HCT116 (cell line): ENCODE measurements at regions not wholly inside any gene's neighbourhood (a gene's known extent, or its start where the extent isn't known, plus 50 kb on each side); places are given as distances from the start of the nearest gene placed in this dataset.

ENCODE experiments used
- ATAC-seq: fragments of 200-7000 bp; cut with Tn5 transposase; 2 replicates; pipeline ENCODE4 v1.9.1; 2020; ENCODE audit warnings: mild to moderate bottlenecking, moderate library complexity
- BruUV-seq: library from RNA; stranded (reverse); fragments of 400-500 nt; replicated peaks from 2 replicates; lab custom pipeline; 2021; lab: Mats Ljungman, UMichigan
- CTCF ChIA-PET: fragments of 300-600 bp; sonication (Branson Sonifier 250); formaldehyde crosslinking; loops from one replicate; lab custom pipeline; 2021; ENCODE audit warnings: antibody characterized with exemption; lab: Charles Lee
- POLR2A ChIA-PET: fragments of 300-600, 350-600 bp; sonication (Branson Sonifier 250); formaldehyde crosslinking; loops from one replicate; lab custom pipeline; 2021; ENCODE audit warnings: antibody characterized with exemption; lab: Charles Lee
- RAD21 ChIA-PET, 2 experiments: fragments of 300-600 bp; sonication (Branson Sonifier 250); formaldehyde crosslinking; loops; one replicate each; lab custom pipeline; 2023; ENCODE audit warnings: low total read pairs in 2 of 2; ENCODE audit not compliant: uncharacterized antibody in 2 of 2, unreplicated experiment in 2 of 2, low non-redundant PET in 1 of 2; lab: Charles Lee
- DNase-seq: peaks from one replicate; pipeline ENCODE4 v3.0.0-alpha.2; 2010; ENCODE audit warnings: low read depth, low spot score
- H2AFZ ChIP-seq: fragments of 200-600 bp; shearing (Covaris generic), sonication (generic); 2 replicates; pipeline ENCODE4 v1.6.1; 2017; ENCODE audit warnings: low read depth, mixed run types, mixed read lengths, antibody characterized with exemption, low read length; ENCODE audit not compliant: poor library complexity, severe bottlenecking
- H3K27ac ChIP-seq: 2 replicates; pipeline ENCODE4 v1.5.1; 2012; ENCODE audit warnings: low read depth, low read length
- H3K27me3 ChIP-seq: fragments of 200-600 bp; sonication (generic); 2 replicates; pipeline ENCODE4 v1.6.1; 2016; ENCODE audit warnings: mixed run types, low read length, mixed read lengths; ENCODE audit not compliant: insufficient read depth
- H3K36me3 ChIP-seq, 2 experiments: fragments of 200-500 bp in 1 of 2; fragments of 200-600 bp in 1 of 2; sonication (Bioruptor generic) in 1 of 2; sonication (generic) in 1 of 2; 2 replicates each; pipeline versions ENCODE4 v1.5.1 to v1.6.1; 2014 to 2016; ENCODE audit warnings: low read length in 2 of 2, inconsistent platforms in 1 of 2, mixed read lengths in 1 of 2, mixed run types in 1 of 2; ENCODE audit not compliant: insufficient read depth in 2 of 2, control insufficient read depth in 1 of 2
- H3K4me1 ChIP-seq, 2 experiments: fragments of 200-600 bp in 1 of 2; sonication (generic) in 1 of 2; 2 replicates each; pipeline versions ENCODE4 v1.5.1 to v1.6.1; 2012 to 2017; ENCODE audit warnings: low read length in 2 of 2, inconsistent platforms in 1 of 2, mild to moderate bottlenecking in 1 of 2, mixed read lengths in 1 of 2, mixed run types in 1 of 2, moderate library complexity in 1 of 2; ENCODE audit not compliant: insufficient read depth in 2 of 2, control insufficient read depth in 1 of 2
- H3K4me2 ChIP-seq: fragments of 200-600 bp; sonication (generic); 2 replicates; pipeline ENCODE4 v1.6.1; 2017; ENCODE audit warnings: mixed run types, low read length, mixed read lengths
- H3K4me3 ChIP-seq, 2 experiments: fragments of 200-600 bp in 1 of 2; sonication (generic) in 1 of 2; replicated peaks in 1 of 2; 2 replicates each; pipeline ENCODE4 v1.5.1; 2011 to 2016; ENCODE audit warnings: low read length in 2 of 2, control low read depth in 1 of 2, low read depth in 1 of 2, mild to moderate bottlenecking in 1 of 2, mixed read lengths in 1 of 2, mixed run types in 1 of 2
- H3K79me2 ChIP-seq: fragments of 200-600 bp; sonication (generic); 2 replicates; pipeline ENCODE4 v1.6.1; 2017; ENCODE audit warnings: mild to moderate bottlenecking, mixed run types, low read length, moderate library complexity, mixed read lengths; ENCODE audit not compliant: insufficient read depth
- H3K9ac ChIP-seq: fragments of 200-600 bp; sonication (generic); 2 replicates; pipeline ENCODE4 v1.6.1; 2016; ENCODE audit warnings: low read length, mixed read lengths
- H3K9me2 ChIP-seq: fragments of 200-600 bp; sonication (generic), shearing (Covaris generic); 2 replicates; pipeline ENCODE4 v1.6.1; 2017; ENCODE audit warnings: mixed run types, mild to moderate bottlenecking, moderate library complexity; ENCODE audit not compliant: insufficient read depth
- H3K9me3 ChIP-seq, 2 experiments: fragments of 200-500 bp in 1 of 2; fragments of 200-600 bp in 1 of 2; sonication (Bioruptor generic) in 1 of 2; sonication (generic) in 1 of 2; 2 replicates each; pipeline ENCODE4 v1.6.1; 2014 to 2017; ENCODE audit warnings: low read length in 2 of 2, mixed read lengths in 2 of 2, inconsistent platforms in 1 of 2, low read depth in 1 of 2, mild to moderate bottlenecking in 1 of 2, mixed run types in 1 of 2, moderate library complexity in 1 of 2; ENCODE audit not compliant: control insufficient read depth in 1 of 2, insufficient read depth in 1 of 2
- H4K20me1 ChIP-seq: fragments of 200-600 bp; sonication (generic), shearing (Covaris generic); 2 replicates; pipeline ENCODE4 v1.6.1; 2017; ENCODE audit warnings: mixed run types, mild to moderate bottlenecking, moderate library complexity; ENCODE audit not compliant: insufficient read depth
- ATF3 ChIP-seq: IDR thresholded peaks from 2 replicates; pipeline ENCODE4 v1.6.1; 2012
- CBX3 ChIP-seq: IDR thresholded peaks from 2 replicates; pipeline ENCODE4 v1.6.1; 2012; ENCODE audit warnings: low read depth
- CEBPB ChIP-seq: IDR thresholded peaks from 2 replicates; pipeline ENCODE4 v1.6.1; 2012; ENCODE audit warnings: low read depth
- EGR1 ChIP-seq: IDR thresholded peaks from 2 replicates; pipeline ENCODE4 v1.6.1; 2012; ENCODE audit warnings: low read depth
- EZH2phosphoT487 ChIP-seq: fragments of 200-600 bp; IDR thresholded peaks from 2 replicates; pipeline ENCODE4 v1.6.1; 2018; ENCODE audit warnings: antibody characterized with exemption, borderline replicate concordance
- FOSL1 ChIP-seq: IDR thresholded peaks from 2 replicates; pipeline ENCODE4 v1.6.1; 2012; ENCODE audit warnings: low read depth
- MAX ChIP-seq: IDR thresholded peaks from 2 replicates; pipeline ENCODE4 v1.6.1; 2012
- POLR2AphosphoS5 ChIP-seq: IDR thresholded peaks from 2 replicates; pipeline ENCODE4 v1.6.1; 2011; ENCODE audit warnings: mild to moderate bottlenecking, low read depth, low read length, moderate library complexity
- SIN3A ChIP-seq: IDR thresholded peaks from 2 replicates; pipeline ENCODE4 v1.6.1; 2012; ENCODE audit warnings: low read depth
- SP1 ChIP-seq: IDR thresholded peaks from 2 replicates; pipeline ENCODE4 v1.6.1; 2012; ENCODE audit warnings: low read depth
- ZNF274 ChIP-seq: fragments of 200-500 bp; sonication (Bioruptor generic); IDR thresholded peaks from 2 replicates; pipeline ENCODE4 v1.6.1; 2014; ENCODE audit warnings: mild to moderate bottlenecking, low read depth, low read length, inconsistent platforms
- intact Hi-C: fragments of 100-400 bp; cut with micrococcal nuclease; formaldehyde crosslinking; loops from 2 replicates; pipeline ENCODE4 v1.10.0; 2022
- TF ChIP-seq, protein P1 (sequence below): IDR thresholded peaks from 2 replicates; pipeline ENCODE4 v1.6.1; 2012; ENCODE audit warnings: low read depth
- TF ChIP-seq, protein P2 (sequence below): IDR thresholded peaks from 2 replicates; pipeline ENCODE4 v1.6.1; 2011; ENCODE audit warnings: mild to moderate bottlenecking, low read length, moderate library complexity; ENCODE audit not compliant: insufficient replicate concordance; ENCODE audit errors: extremely low read depth

DNA sequence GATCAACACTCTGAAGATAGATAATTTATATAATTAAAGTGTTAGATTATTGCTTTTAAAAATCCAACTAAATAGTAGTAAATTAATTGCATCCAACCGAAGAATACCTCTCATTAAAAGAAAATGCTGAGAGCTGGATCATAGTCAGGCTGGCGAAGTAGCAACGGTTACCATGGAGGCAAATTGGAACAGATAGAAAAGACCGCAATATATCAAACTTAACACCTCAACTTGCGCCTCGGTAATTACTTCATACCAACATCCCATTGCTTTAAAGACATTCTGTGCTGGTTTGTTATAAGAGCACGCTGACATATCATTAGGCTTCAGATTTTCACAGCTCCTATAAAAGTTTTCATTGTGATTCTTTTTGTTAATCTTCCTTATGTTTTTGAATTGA, 183.8 kb upstream of the ZC3H15 start:
- no peak overlapping the region for H3K27ac ChIP-seq
- ChIA-PET RAD21 (no interaction called here), POLR2A (no interaction called here), CTCF (no interaction called here)
- H3K79me2 ChIP-seq: no peaks in the 10 kb centered on the region
- H3K4me2 ChIP-seq: no peak overlapping the region
- no peaks in the 10 kb centered on the region for H3K4me1 ChIP-seq
- H3K27me3 ChIP-seq: no peaks in the 10 kb centered on the region
- no peak for DNase-seq
- H3K4me3 ChIP-seq: no peak overlapping the region
- no peaks in the 10 kb centered on the region for H3K9me3 ChIP-seq
- no peaks in the 10 kb centered on the region for H3K9me2 ChIP-seq
- H2AFZ ChIP-seq: no peak overlapping the region
- H3K9ac ChIP-seq: no peak overlapping the region
- no peaks in the 10 kb centered on the region for H4K20me1 ChIP-seq
- no peak for ATAC-seq
- TF ChIP-seq ATF3 (no peak), ZNF274 (no peak), MAX (no peak), EZH2phosphoT487 (no peak), CEBPB (no peak), SIN3A (no peak), FOSL1 (no peak), CBX3 (no peak), SP1 (no peak), POLR2AphosphoS5 (no peak), EGR1 (no peak)
- TF ChIP-seq, protein P1, sequence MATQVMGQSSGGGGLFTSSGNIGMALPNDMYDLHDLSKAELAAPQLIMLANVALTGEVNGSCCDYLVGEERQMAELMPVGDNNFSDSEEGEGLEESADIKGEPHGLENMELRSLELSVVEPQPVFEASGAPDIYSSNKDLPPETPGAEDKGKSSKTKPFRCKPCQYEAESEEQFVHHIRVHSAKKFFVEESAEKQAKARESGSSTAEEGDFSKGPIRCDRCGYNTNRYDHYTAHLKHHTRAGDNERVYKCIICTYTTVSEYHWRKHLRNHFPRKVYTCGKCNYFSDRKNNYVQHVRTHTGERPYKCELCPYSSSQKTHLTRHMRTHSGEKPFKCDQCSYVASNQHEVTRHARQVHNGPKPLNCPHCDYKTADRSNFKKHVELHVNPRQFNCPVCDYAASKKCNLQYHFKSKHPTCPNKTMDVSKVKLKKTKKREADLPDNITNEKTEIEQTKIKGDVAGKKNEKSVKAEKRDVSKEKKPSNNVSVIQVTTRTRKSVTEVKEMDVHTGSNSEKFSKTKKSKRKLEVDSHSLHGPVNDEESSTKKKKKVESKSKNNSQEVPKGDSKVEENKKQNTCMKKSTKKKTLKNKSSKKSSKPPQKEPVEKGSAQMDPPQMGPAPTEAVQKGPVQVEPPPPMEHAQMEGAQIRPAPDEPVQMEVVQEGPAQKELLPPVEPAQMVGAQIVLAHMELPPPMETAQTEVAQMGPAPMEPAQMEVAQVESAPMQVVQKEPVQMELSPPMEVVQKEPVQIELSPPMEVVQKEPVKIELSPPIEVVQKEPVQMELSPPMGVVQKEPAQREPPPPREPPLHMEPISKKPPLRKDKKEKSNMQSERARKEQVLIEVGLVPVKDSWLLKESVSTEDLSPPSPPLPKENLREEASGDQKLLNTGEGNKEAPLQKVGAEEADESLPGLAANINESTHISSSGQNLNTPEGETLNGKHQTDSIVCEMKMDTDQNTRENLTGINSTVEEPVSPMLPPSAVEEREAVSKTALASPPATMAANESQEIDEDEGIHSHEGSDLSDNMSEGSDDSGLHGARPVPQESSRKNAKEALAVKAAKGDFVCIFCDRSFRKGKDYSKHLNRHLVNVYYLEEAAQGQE: no peak
- TF ChIP-seq, protein P2, sequence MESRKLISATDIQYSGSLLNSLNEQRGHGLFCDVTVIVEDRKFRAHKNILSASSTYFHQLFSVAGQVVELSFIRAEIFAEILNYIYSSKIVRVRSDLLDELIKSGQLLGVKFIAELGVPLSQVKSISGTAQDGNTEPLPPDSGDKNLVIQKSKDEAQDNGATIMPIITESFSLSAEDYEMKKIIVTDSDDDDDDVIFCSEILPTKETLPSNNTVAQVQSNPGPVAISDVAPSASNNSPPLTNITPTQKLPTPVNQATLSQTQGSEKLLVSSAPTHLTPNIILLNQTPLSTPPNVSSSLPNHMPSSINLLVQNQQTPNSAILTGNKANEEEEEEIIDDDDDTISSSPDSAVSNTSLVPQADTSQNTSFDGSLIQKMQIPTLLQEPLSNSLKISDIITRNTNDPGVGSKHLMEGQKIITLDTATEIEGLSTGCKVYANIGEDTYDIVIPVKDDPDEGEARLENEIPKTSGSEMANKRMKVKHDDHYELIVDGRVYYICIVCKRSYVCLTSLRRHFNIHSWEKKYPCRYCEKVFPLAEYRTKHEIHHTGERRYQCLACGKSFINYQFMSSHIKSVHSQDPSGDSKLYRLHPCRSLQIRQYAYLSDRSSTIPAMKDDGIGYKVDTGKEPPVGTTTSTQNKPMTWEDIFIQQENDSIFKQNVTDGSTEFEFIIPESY: no peak
- no TSS peak for BruUV-seq
- intact Hi-C loops: no loop called here
- no peaks in the 10 kb centered on the region for H3K36me3 ChIP-seq
